ENCODE measurements at regions not wholly inside any gene's neighbourhood (a gene's known extent, or its start where the extent isn't known, plus 50 kb on each side); places are given as distances from the start of the nearest gene placed in this dataset.

DNA sequence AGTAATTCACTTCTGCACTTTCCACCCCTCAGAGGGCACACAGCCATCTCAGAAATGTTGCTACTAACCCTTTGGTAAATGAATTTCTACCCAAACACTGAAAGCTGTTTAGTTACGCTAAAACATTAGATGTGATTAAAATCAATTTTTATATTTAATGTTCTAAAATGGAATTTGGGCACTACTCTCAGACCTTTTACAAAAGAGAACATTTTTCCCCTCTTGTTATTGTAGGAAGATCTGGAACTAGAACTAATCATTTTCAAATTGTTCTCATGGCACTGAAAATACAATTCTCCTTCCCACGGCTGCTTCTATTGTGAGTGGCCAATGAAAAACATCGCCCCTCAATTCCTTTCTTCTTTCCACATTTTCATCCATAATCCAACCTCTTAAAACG, 627.4 kb downstream of the CDH26 start:
- H3K36me3 ChIP-seq (ENCODE audit: control insufficient read depth in 4 of 4, insufficient read depth in 4 of 4, low read length in 3 of 4) = no peaks in the 10 kb centered on the region
- no peaks in the 10 kb centered on the region for H3K9me3 ChIP-seq (ENCODE audit: control extremely low read depth in 1 of 5, control insufficient read depth in 4 of 5, insufficient read depth in 2 of 5, low read depth in 1 of 5, low read length in 4 of 5)
- CTCF ChIA-PET = no interaction called here
- 100% methylated on average over 1 of the region's 4 CpGs for WGBS (ENCODE audit: insufficient coverage)
- POLR2A ChIA-PET = no interaction called here
- H3K4me3 ChIP-seq (ENCODE audit: control insufficient read depth in 1 of 7, extremely low read depth in 1 of 7, insufficient read depth in 4 of 7, low read depth in 2 of 7, low read length in 6 of 7) = no peak overlapping the region
- no peaks in the 10 kb centered on the region for H3K4me1 ChIP-seq (ENCODE audit: control extremely low read depth in 1 of 4, control insufficient read depth in 4 of 4, insufficient read depth in 4 of 4, low read length in 3 of 4)
- no peak overlapping the region for H3K27ac ChIP-seq (ENCODE audit: insufficient read depth in 1 of 2, low read depth in 1 of 2, low read length in 2 of 2, poor library complexity in 1 of 2, severe bottlenecking in 2 of 2)
- no peak for DNase-seq
- H3K27me3 ChIP-seq (replicated peaks in 2 of 5; ENCODE audit: control insufficient read depth in 4 of 5, insufficient read depth in 5 of 5, low read length in 4 of 5) = peaks cover 0 to 4% (median 0%) of the 10 kb centered on the region in 5 experiments

DNA sequence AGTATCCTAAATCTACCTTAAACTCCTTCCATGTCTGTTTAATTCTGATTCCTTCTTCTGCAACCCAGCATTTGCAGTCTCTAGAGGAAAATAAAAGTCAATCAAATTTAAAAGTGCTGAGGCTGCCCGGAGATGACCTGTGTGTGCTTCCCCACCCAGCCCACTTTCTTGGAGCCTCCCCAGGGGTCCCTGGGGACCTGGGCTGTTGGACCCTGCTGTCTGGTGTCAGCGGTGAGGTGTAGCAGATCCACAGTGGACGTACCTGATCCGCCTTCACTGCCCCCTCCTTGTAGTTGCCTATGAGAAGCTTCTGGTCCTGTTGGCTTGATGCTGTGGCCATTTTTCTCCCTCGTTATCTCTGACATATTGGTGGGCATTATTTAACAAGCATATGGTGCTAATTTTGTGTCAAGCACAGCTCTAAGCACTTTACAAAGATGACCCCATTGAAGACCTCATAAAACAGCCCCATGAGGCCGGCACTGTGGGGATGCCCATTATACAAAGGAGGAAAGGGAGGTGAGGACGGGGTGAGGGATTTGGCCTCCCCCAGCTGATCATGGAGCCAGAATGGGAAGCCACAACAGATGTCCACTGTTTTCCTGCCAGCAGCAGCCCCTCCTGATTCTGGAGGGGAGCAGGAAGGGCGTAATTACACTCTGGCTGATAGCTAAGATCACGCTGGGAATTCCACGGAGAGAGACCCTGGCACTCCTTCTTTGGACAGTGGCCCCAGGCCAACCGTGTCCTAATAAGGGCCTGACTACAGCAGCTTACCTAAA, 628.2 kb downstream of the CDH26 start:
- no peak overlapping the region for H3K27ac ChIP-seq (ENCODE audit: insufficient read depth in 1 of 2, low read depth in 1 of 2, low read length in 2 of 2, poor library complexity in 1 of 2, severe bottlenecking in 2 of 2)
- H3K4me3 ChIP-seq (ENCODE audit: control insufficient read depth in 1 of 7, extremely low read depth in 1 of 7, insufficient read depth in 4 of 7, low read depth in 2 of 7, low read length in 6 of 7) = no peak overlapping the region
- ChIA-PET CTCF (no interaction called here), POLR2A (no interaction called here)
- peaks cover 0 to 4% (median 0%) of the 10 kb centered on the region in 5 experiments for H3K27me3 ChIP-seq (replicated peaks in 2 of 5; ENCODE audit: control insufficient read depth in 4 of 5, insufficient read depth in 5 of 5, low read length in 4 of 5)
- no peak for DNase-seq
- H3K36me3 ChIP-seq (ENCODE audit: control insufficient read depth in 4 of 4, insufficient read depth in 4 of 4, low read length in 3 of 4) = no peaks in the 10 kb centered on the region
- H3K9me3 ChIP-seq (ENCODE audit: control extremely low read depth in 1 of 5, control insufficient read depth in 4 of 5, insufficient read depth in 2 of 5, low read depth in 1 of 5, low read length in 4 of 5) = no peaks in the 10 kb centered on the region
- no peaks in the 10 kb centered on the region for H3K4me1 ChIP-seq (ENCODE audit: control extremely low read depth in 1 of 4, control insufficient read depth in 4 of 4, insufficient read depth in 4 of 4, low read length in 3 of 4)
- 77% methylated on average over 10 of the region's 11 CpGs for WGBS (ENCODE audit: insufficient coverage)

DNA sequence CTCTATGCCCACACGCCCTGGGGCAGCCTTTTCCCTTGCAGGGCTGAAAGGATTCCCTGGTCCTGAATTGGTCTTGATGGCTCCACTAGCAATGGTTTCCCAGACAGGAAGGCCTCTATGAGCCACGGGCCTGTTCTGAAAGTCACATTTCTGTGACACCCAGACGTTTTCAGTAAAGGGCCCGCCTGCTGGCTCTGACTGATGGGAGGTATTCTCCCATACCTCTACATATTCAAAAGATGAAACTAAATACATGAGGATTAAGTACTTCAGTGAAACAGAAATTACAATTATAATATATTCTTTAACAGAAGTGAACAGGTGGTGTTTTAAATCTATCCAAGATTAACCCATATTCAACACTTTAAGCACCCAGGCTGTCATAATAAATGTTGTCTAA, 629.8 kb downstream of the CDH26 start:
- Histone ChIP-seq H3K27ac (ENCODE audit: insufficient read depth in 1 of 2, low read depth in 1 of 2, low read length in 2 of 2, poor library complexity in 1 of 2, severe bottlenecking in 2 of 2) (no peak overlapping the region), H3K27me3 (replicated peaks in 2 of 5; ENCODE audit: control insufficient read depth in 4 of 5, insufficient read depth in 5 of 5, low read length in 4 of 5) (peaks cover 0 to 3% (median 0%) of the 10 kb centered on the region in 5 experiments), H3K4me1 (ENCODE audit: control extremely low read depth in 1 of 4, control insufficient read depth in 4 of 4, insufficient read depth in 4 of 4, low read length in 3 of 4) (no peaks in the 10 kb centered on the region), H3K36me3 (ENCODE audit: control insufficient read depth in 4 of 4, insufficient read depth in 4 of 4, low read length in 3 of 4) (no peaks in the 10 kb centered on the region), H3K9me3 (ENCODE audit: control extremely low read depth in 1 of 5, control insufficient read depth in 4 of 5, insufficient read depth in 2 of 5, low read depth in 1 of 5, low read length in 4 of 5) (no peaks in the 10 kb centered on the region), H3K4me3 (ENCODE audit: control insufficient read depth in 1 of 7, extremely low read depth in 1 of 7, insufficient read depth in 4 of 7, low read depth in 2 of 7, low read length in 6 of 7) (no peak overlapping the region)
- ChIA-PET CTCF (no interaction called here), POLR2A (no interaction called here)
- DNase-seq = no peak
- WGBS (ENCODE audit: insufficient coverage) = 82% methylated on average over 2 of the region's 4 CpGs

DNA sequence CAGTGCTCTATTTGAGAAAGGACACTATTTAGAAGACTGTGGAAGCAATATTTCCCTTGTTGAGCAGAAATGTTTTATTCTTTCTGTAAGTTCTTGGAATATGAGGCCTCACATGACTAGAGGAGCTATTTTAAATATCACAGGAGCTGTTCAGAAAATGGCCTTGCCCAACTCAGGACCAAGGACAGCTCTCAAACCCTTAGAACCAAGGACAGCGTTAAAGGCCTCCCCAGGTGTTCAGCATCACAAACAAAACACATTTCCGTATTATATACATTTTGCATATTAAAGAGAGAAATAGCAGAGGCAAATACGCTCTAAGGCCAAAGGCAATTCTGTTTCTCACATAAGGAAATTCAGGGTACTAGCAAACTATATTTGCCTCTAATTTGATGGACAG, 631.4 kb downstream of the CDH26 start:
- Histone ChIP-seq H3K9me3 (ENCODE audit: control extremely low read depth in 1 of 5, control insufficient read depth in 4 of 5, insufficient read depth in 2 of 5, low read depth in 1 of 5, low read length in 4 of 5) (no peaks in the 10 kb centered on the region), H3K27ac (ENCODE audit: insufficient read depth in 1 of 2, low read depth in 1 of 2, low read length in 2 of 2, poor library complexity in 1 of 2, severe bottlenecking in 2 of 2) (no peak overlapping the region), H3K4me3 (ENCODE audit: control insufficient read depth in 1 of 7, extremely low read depth in 1 of 7, insufficient read depth in 4 of 7, low read depth in 2 of 7, low read length in 6 of 7) (no peak overlapping the region), H3K36me3 (ENCODE audit: control insufficient read depth in 4 of 4, insufficient read depth in 4 of 4, low read length in 3 of 4) (no peaks in the 10 kb centered on the region), H3K27me3 (replicated peaks in 2 of 5; ENCODE audit: control insufficient read depth in 4 of 5, insufficient read depth in 5 of 5, low read length in 4 of 5) (no peaks in the 10 kb centered on the region), H3K4me1 (ENCODE audit: control extremely low read depth in 1 of 4, control insufficient read depth in 4 of 4, insufficient read depth in 4 of 4, low read length in 3 of 4) (no peaks in the 10 kb centered on the region)
- ChIA-PET CTCF (no interaction called here), POLR2A (no interaction called here)
- 33% methylated on average over 2 of the region's 3 CpGs for WGBS (ENCODE audit: insufficient coverage)
- peak; percentile 6 to 40 (median 28) for DNase-seq

DNA sequence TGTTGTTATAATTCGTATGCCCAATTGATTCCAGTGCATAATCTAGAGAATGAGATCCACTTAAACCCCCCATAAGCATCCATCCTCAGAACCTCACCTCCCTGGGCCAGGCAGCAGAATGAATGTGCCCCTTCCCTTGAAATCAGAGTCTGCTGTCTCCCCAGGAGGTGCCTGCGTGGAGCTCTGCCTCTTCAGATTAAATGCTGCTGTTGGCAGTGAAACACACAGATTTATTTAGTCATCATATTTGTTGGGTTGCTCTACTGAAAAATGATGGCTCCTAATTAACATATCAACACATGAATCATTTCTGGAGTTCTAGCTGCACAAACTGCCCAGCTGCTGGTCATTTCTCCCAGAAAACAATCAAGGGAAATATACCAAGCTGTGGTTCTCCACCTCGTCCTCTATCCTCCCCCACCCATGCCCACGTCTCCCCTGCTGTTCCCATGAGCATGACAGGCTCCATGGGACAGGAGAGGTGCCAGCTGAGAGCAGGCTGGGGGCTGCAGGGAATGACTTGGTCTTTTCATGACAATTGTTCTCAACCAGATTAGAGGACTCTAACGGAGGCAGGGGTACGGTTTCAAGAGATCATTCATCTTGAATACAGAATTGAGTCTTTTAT, 633.1 kb downstream of the CDH26 start:
- ChIA-PET POLR2A (no interaction called here), CTCF (no interaction called here)
- Histone ChIP-seq H3K4me3 (ENCODE audit: control insufficient read depth in 1 of 7, extremely low read depth in 1 of 7, insufficient read depth in 4 of 7, low read depth in 2 of 7, low read length in 6 of 7) (no peak overlapping the region), H3K9me3 (ENCODE audit: control extremely low read depth in 1 of 5, control insufficient read depth in 4 of 5, insufficient read depth in 2 of 5, low read depth in 1 of 5, low read length in 4 of 5) (no peaks in the 10 kb centered on the region), H3K27me3 (replicated peaks in 2 of 5; ENCODE audit: control insufficient read depth in 4 of 5, insufficient read depth in 5 of 5, low read length in 4 of 5) (no peaks in the 10 kb centered on the region), H3K4me1 (ENCODE audit: control extremely low read depth in 1 of 4, control insufficient read depth in 4 of 4, insufficient read depth in 4 of 4, low read length in 3 of 4) (no peaks in the 10 kb centered on the region), H3K36me3 (ENCODE audit: control insufficient read depth in 4 of 4, insufficient read depth in 4 of 4, low read length in 3 of 4) (no peaks in the 10 kb centered on the region), H3K27ac (ENCODE audit: insufficient read depth in 1 of 2, low read depth in 1 of 2, low read length in 2 of 2, poor library complexity in 1 of 2, severe bottlenecking in 2 of 2) (no peak overlapping the region)
- no peak for DNase-seq
- 87% methylated on average over 3 of the region's 6 CpGs for WGBS (ENCODE audit: insufficient coverage)

DNA sequence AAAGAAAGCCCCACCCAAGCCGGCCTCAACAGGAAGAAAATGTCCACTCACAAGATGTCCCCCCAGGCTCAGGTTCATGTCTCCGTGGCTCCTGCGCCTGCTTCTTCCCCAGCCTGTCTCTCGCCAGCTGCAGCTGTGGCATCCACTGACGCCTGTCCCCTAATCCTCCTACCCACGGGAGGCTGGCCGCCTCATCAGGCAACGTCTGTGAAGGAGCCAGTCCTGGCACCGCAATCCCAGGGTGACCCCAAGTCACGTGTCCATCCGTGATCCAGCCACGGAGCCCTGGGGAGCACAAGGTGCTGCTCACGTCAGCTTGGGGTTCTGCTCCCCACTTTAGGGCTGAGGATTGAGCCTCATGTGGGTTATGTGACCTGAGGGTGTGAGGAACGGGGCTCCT, 640.3 kb downstream of the CDH26 start:
- Histone ChIP-seq H3K27me3 (replicated peaks in 2 of 5; ENCODE audit: control insufficient read depth in 4 of 5, insufficient read depth in 5 of 5, low read length in 4 of 5) (no peaks in the 10 kb centered on the region), H3K4me1 (ENCODE audit: control extremely low read depth in 1 of 4, control insufficient read depth in 4 of 4, insufficient read depth in 4 of 4, low read length in 3 of 4) (no peaks in the 10 kb centered on the region), H3K9me3 (ENCODE audit: control extremely low read depth in 1 of 5, control insufficient read depth in 4 of 5, insufficient read depth in 2 of 5, low read depth in 1 of 5, low read length in 4 of 5) (peaks cover 0 to 3% (median 0%) of the 10 kb centered on the region in 5 experiments), H3K36me3 (ENCODE audit: control insufficient read depth in 4 of 4, insufficient read depth in 4 of 4, low read length in 3 of 4) (no peaks in the 10 kb centered on the region), H3K27ac (ENCODE audit: insufficient read depth in 1 of 2, low read depth in 1 of 2, low read length in 2 of 2, poor library complexity in 1 of 2, severe bottlenecking in 2 of 2) (no peak overlapping the region), H3K4me3 (ENCODE audit: control insufficient read depth in 1 of 7, extremely low read depth in 1 of 7, insufficient read depth in 4 of 7, low read depth in 2 of 7, low read length in 6 of 7) (no peak overlapping the region)
- DNase-seq = no peak
- 96% methylated on average over 13 of the region's 14 CpGs for WGBS (ENCODE audit: insufficient coverage)
- ChIA-PET POLR2A (no interaction called here), CTCF (no interaction called here)

DNA sequence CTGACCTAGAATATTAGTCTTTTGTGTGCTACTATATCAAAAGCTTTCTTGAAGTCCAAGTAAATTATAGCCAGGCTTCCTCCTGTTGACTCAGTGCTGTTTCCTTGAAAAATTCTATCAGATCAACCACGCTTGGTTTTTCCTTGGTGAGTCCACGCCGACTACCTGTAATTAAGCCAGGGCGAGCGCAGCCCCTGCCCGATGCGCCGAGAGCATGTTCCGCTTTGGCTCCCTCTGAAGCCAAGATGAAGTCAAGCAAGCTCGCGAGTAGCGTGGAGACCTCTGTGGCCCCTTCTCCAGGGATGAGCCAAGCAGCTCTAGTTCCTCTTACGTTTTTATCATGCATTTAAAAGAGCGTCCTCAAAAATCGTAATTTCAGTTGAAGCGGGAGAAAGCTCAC, 641.2 kb downstream of the CDH26 start:
- 97% methylated on average over 14 of the region's 16 CpGs for WGBS (ENCODE audit: insufficient coverage)
- Histone ChIP-seq H3K36me3 (ENCODE audit: control insufficient read depth in 4 of 4, insufficient read depth in 4 of 4, low read length in 3 of 4) (no peaks in the 10 kb centered on the region), H3K4me3 (ENCODE audit: control insufficient read depth in 1 of 7, extremely low read depth in 1 of 7, insufficient read depth in 4 of 7, low read depth in 2 of 7, low read length in 6 of 7) (no peak overlapping the region), H3K27ac (ENCODE audit: insufficient read depth in 1 of 2, low read depth in 1 of 2, low read length in 2 of 2, poor library complexity in 1 of 2, severe bottlenecking in 2 of 2) (no peak overlapping the region), H3K9me3 (ENCODE audit: control extremely low read depth in 1 of 5, control insufficient read depth in 4 of 5, insufficient read depth in 2 of 5, low read depth in 1 of 5, low read length in 4 of 5) (peaks cover 0 to 3% (median 0%) of the 10 kb centered on the region in 5 experiments), H3K27me3 (replicated peaks in 2 of 5; ENCODE audit: control insufficient read depth in 4 of 5, insufficient read depth in 5 of 5, low read length in 4 of 5) (no peaks in the 10 kb centered on the region), H3K4me1 (ENCODE audit: control extremely low read depth in 1 of 4, control insufficient read depth in 4 of 4, insufficient read depth in 4 of 4, low read length in 3 of 4) (no peaks in the 10 kb centered on the region)
- CTCF ChIA-PET = no interaction called here
- POLR2A ChIA-PET = no interaction called here
- no peak for DNase-seq

All from common myeloid progenitor, CD34-positive (primary cell).